ENCODE measurements at regions not wholly inside any gene's neighbourhood (a gene's known extent, or its start where the extent isn't known, plus 50 kb on each side); places are given as distances from the start of the nearest gene placed in this dataset.

DNA sequence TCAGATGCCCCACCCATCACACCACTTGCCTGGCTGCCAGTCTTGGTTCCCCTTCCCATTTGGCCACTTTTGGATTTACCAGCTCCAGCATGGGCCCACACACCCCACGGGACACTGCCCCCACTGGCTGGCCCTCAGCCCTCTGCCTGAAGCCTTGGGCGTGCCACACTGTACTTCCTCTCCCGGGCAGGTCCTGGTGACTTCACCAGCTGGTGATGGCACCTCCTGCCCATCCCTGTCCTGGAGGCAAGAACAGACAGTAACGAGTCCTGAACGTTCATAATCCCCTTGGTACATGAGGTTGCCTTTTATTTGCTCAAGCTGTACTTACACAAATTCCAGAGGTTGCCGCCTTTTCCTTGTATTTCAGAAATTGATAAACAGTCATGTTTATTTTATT lies 81.1 kb downstream of the TMEM17 start:
- Histone ChIP-seq H3K27ac (ENCODE audit: low read depth, low read length) (no peak overlapping the region), H3K36me3 (ENCODE audit: insufficient read depth, low read length) (no peaks in the 10 kb centered on the region), H3K27me3 (ENCODE audit: insufficient read depth, low read length, poor library complexity, severe bottlenecking) (no peaks in the 10 kb centered on the region), H3K4me3 (ENCODE audit: low read length) (no peak overlapping the region), H3K4me1 (ENCODE audit: insufficient read depth, low read length) (no peaks in the 10 kb centered on the region), H3K9me3 (ENCODE audit: low read length) (no peaks in the 10 kb centered on the region)
- no peaks in the 10 kb centered on the region for H3K4me1 Mint-ChIP-seq
- POLR2A ChIA-PET = no interaction called here
- no peak overlapping the region for H3K4me3 Mint-ChIP-seq
- CTCF ChIA-PET = no interaction called here
- H3K9me3 Mint-ChIP-seq = peaks cover 0 to 2% (median 0%) of the 10 kb centered on the region in 5 donors
- no peaks in the 10 kb centered on the region for H3K27me3 Mint-ChIP-seq
- no peaks in the 10 kb centered on the region for H3K36me3 Mint-ChIP-seq
- no peak for DNase-seq
- no peak overlapping the region for H3K27ac Mint-ChIP-seq

DNA sequence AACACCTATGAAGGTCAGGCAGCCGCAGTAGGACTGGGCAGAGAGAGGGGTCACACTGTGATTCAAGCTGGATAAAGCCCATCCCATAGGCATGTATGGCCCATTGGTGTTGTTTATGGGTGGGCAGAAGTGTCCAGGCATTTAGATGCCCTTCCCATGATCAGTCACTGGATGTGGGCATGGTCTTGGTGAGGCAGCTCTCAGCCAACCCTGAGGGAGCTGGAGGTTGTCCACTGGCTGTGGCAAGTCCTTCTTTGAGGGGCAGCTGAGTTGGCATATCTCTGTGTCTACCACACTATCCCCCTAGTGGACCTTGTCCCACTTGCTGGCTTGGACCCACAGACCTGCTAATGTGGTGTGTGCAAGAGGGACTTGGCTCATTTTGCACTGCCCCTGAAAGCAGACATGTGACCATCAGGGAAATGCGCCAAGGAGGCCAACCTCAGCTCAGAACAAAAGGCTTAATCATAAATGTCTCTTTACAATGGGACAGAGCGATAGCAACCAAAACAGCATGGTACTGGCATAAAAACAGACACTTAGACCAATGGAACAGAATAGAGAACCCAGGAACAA lies 82.0 kb downstream of the TMEM17 start:
- Histone ChIP-seq H3K27ac (ENCODE audit: low read depth, low read length) (no peak overlapping the region), H3K36me3 (ENCODE audit: insufficient read depth, low read length) (no peaks in the 10 kb centered on the region), H3K4me1 (ENCODE audit: insufficient read depth, low read length) (no peaks in the 10 kb centered on the region), H3K9me3 (ENCODE audit: low read length) (no peaks in the 10 kb centered on the region), H3K27me3 (ENCODE audit: insufficient read depth, low read length, poor library complexity, severe bottlenecking) (no peaks in the 10 kb centered on the region), H3K4me3 (ENCODE audit: low read length) (no peak overlapping the region)
- H3K27me3 Mint-ChIP-seq = peaks cover 2 to 5% of the 10 kb centered on the region in 2 donors
- no peaks in the 10 kb centered on the region for H3K4me1 Mint-ChIP-seq
- ChIA-PET POLR2A (no interaction called here), CTCF (no interaction called here)
- H3K27ac Mint-ChIP-seq = no peak overlapping the region
- H3K4me3 Mint-ChIP-seq = no peak overlapping the region
- H3K36me3 Mint-ChIP-seq = no peaks in the 10 kb centered on the region
- DNase-seq = no peak
- peaks cover under 1 to 7% (median 4%) of the 10 kb centered on the region in 5 donors for H3K9me3 Mint-ChIP-seq

DNA sequence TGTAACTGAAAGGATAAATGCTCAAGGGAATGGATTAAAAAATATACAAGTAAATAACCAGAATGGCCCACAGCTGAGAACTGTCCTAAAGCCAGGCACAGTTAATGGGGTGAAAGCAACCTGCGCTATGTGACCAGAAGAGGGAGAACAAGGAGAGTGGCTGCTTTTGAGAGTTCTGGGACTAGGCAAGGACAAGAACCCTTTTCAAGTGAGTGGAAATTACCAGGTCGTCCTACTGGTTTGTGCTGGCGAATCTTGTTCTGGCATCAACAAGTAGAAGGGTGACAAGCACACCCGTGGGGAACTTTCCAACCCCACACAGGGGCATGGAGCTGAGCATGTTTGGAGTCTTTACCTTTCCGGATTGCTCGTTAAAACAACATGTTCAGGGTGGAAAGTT lies 82.8 kb downstream of the TMEM17 start:
- Histone ChIP-seq H3K27me3 (ENCODE audit: insufficient read depth, low read length, poor library complexity, severe bottlenecking) (no peaks in the 10 kb centered on the region), H3K4me1 (ENCODE audit: insufficient read depth, low read length) (no peaks in the 10 kb centered on the region), H3K9me3 (ENCODE audit: low read length) (no peaks in the 10 kb centered on the region), H3K4me3 (ENCODE audit: low read length) (no peak overlapping the region), H3K36me3 (ENCODE audit: insufficient read depth, low read length) (no peaks in the 10 kb centered on the region), H3K27ac (ENCODE audit: low read depth, low read length) (no peak overlapping the region)
- Mint-ChIP-seq H3K4me3 (no peak overlapping the region), H3K27ac (no peak overlapping the region), H3K36me3 (no peaks in the 10 kb centered on the region), H3K27me3 (peaks cover 2 to 6% of the 10 kb centered on the region in 2 donors), H3K4me1 (no peaks in the 10 kb centered on the region), H3K9me3 (peaks cover 2 to 11% (median 5%) of the 10 kb centered on the region in 5 donors)
- DNase-seq = no peak
- POLR2A ChIA-PET = no interaction called here
- CTCF ChIA-PET = no interaction called here

DNA sequence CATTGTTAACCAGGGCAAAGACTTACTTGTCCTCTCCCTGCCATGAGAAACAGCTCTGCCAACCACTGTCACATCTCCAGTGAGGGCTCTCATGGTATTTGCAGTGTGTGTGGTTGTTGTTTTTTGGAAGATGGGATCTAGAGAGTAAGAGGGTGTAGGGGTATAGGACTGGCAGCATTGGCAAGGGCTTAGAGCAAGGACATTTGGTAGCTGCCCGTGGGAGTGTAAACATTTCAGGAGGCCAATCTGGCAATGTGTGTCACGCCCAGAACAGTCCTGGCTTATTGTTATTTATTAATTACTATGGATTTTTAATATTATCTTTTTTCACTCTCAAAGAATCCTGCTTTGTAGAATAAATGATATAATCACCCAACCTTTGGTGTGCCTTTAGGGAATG lies 90.5 kb downstream of the TMEM17 start:
- Histone ChIP-seq H3K27me3 (ENCODE audit: insufficient read depth, low read length, poor library complexity, severe bottlenecking) (no peaks in the 10 kb centered on the region), H3K36me3 (ENCODE audit: insufficient read depth, low read length) (no peaks in the 10 kb centered on the region), H3K27ac (ENCODE audit: low read depth, low read length) (no peak overlapping the region), H3K4me1 (ENCODE audit: insufficient read depth, low read length) (peaks cover 6% of the 10 kb centered on the region), H3K4me3 (ENCODE audit: low read length) (no peak overlapping the region), H3K9me3 (ENCODE audit: low read length) (no peaks in the 10 kb centered on the region)
- Mint-ChIP-seq H3K4me1 (peaks cover 18 to 26% (median 20%) of the 10 kb centered on the region in 3 donors), H3K4me3 (peak overlapping the region in 4 of 7 donors; percentile 33 to 72 (median 49)), H3K9me3 (peaks cover 2 to 15% (median 5%) of the 10 kb centered on the region in 5 donors), H3K27ac (peak overlapping the region in 3 of 8 donors; percentile 21 to 84 (median 83)), H3K36me3 (peaks cover 0 to 4% (median 0%) of the 10 kb centered on the region in 3 donors), H3K27me3 (peaks cover 10 to 12% of the 10 kb centered on the region in 2 donors)
- POLR2A ChIA-PET = no interaction called here
- DNase-seq = no peak
- CTCF ChIA-PET = no interaction called here

DNA sequence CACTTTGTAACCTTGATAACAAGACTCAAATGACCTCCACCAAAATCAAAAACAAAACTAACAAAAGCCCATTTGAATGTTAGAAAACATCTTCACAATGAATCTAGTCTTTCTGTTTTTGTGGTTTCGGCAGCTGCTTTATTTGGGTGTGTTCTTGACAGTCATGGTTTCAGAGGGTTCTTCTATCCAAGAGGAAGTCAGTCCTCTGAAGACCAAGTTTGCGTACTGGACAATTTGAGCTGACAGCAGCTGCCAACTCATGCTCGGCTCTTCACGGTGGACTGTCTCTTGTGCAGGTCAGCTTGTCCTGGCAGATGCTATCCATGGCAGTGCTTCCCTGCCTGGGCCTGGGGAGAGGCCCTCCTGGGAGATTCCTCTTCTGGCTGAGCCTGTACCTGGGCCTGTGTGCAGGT lies 91.0 kb downstream of the TMEM17 start:
- H3K36me3 ChIP-seq (ENCODE audit: insufficient read depth, low read length) = no peaks in the 10 kb centered on the region
- DNase-seq = no peak
- H3K9me3 ChIP-seq (ENCODE audit: low read length) = no peaks in the 10 kb centered on the region
- Mint-ChIP-seq H3K4me1 (peaks cover 18 to 26% (median 20%) of the 10 kb centered on the region in 3 donors), H3K4me3 (peak overlapping the region in 5 of 7 donors; percentile 9 to 72 (median 46)), H3K36me3 (peaks cover 0 to 4% (median 0%) of the 10 kb centered on the region in 3 donors), H3K27ac (peak overlapping the region in 6 of 8 donors; percentile 21 to 84 (median 66)), H3K9me3 (peaks cover 2 to 14% (median 5%) of the 10 kb centered on the region in 5 donors), H3K27me3 (peaks cover 10 to 12% of the 10 kb centered on the region in 2 donors)
- CTCF ChIA-PET = interaction anchor here (0.9 kb wide), 1 partner anchor 39 kb away, joined by 3 read pairs; no protein-coding TSS in a partner anchor
- no peak overlapping the region for H3K4me3 ChIP-seq (ENCODE audit: low read length)
- no peak overlapping the region for H3K27ac ChIP-seq (ENCODE audit: low read depth, low read length)
- H3K4me1 ChIP-seq (ENCODE audit: insufficient read depth, low read length) = peaks cover 6% of the 10 kb centered on the region
- no peaks in the 10 kb centered on the region for H3K27me3 ChIP-seq (ENCODE audit: insufficient read depth, low read length, poor library complexity, severe bottlenecking)
- POLR2A ChIA-PET = no interaction called here

DNA sequence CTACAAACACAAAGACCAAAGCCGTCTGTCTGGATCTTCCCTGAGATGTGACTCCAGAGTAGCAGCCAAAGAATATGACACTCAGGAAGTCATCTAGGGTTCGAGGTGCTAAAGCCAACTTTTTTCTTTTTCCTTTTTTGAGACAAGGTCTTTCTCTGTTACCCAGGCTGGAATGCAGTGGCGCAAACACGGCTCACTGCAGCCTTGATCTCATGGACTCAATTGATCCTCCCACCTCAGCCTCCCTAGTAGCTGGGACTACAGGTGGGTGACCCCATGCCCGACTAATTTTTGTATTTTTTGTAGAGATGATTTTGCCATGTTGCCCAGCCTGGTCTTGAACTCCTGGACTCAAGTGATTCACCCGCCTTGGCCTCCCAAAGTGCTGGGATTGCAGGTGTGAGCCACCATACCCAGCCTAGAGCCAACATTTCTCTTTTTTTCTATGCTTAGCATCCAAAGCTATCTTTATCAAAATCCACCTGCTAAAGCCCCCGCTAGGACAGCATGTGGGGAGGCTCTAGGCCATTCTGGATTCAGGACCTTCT lies 92.8 kb downstream of the TMEM17 start:
- H3K4me1 Mint-ChIP-seq = peaks cover 18 to 29% (median 20%) of the 10 kb centered on the region in 3 donors
- peaks cover 0 to 4% (median 0%) of the 10 kb centered on the region in 5 donors for H3K9me3 Mint-ChIP-seq
- H3K36me3 Mint-ChIP-seq = peaks cover 0 to 4% (median 0%) of the 10 kb centered on the region in 3 donors
- Histone ChIP-seq H3K36me3 (ENCODE audit: insufficient read depth, low read length) (no peaks in the 10 kb centered on the region), H3K4me3 (ENCODE audit: low read length) (no peak overlapping the region), H3K9me3 (ENCODE audit: low read length) (no peaks in the 10 kb centered on the region), H3K4me1 (ENCODE audit: insufficient read depth, low read length) (peaks cover 6% of the 10 kb centered on the region), H3K27me3 (ENCODE audit: insufficient read depth, low read length, poor library complexity, severe bottlenecking) (no peaks in the 10 kb centered on the region), H3K27ac (ENCODE audit: low read depth, low read length) (no peak overlapping the region)
- ChIA-PET CTCF (interaction anchor here (0.9 to 1.9 kb wide), 6 partner anchors 108 to 499 kb away, joined by 3 to 7 read pairs (median 4); no protein-coding TSS in a partner anchor), POLR2A (no interaction called here)
- peaks cover 4 to 12% of the 10 kb centered on the region in 2 donors for H3K27me3 Mint-ChIP-seq
- DNase-seq = no peak
- H3K4me3 Mint-ChIP-seq = no peak overlapping the region
- H3K27ac Mint-ChIP-seq = peak overlapping the region in 1 of 8 donors; percentile 17

DNA sequence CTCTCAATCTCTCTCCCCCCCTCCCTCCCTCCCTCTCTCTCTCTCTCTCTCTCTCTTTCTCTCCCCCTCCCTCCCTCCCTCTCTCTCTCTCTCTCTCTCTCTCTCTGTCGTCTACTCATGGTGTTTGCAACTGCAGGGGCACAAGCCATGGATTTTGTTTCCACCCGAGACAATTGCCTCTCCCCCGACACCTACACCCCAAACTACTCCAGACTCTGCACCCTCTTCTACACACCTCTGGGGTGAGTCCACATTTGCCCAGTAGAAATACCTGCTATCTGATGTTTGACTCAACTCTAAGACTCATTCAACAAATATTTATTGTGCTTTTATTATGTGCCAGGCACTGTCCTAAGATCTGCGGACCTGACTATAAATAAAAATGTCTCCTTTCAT lies 93.7 kb downstream of the TMEM17 start:
- ChIA-PET POLR2A (no interaction called here), CTCF (interaction anchor here (0.9 to 1.9 kb wide), 5 partner anchors 9 to 499 kb away, joined by 3 to 7 read pairs (median 3); no protein-coding TSS in a partner anchor)
- H3K36me3 ChIP-seq (ENCODE audit: insufficient read depth, low read length) = no peaks in the 10 kb centered on the region
- peak in 1 of 5 donors; percentile 4 for DNase-seq
- H3K27me3 Mint-ChIP-seq = peaks cover 0 to 12% of the 10 kb centered on the region in 2 donors
- peaks cover 6% of the 10 kb centered on the region for H3K4me1 ChIP-seq (ENCODE audit: insufficient read depth, low read length)
- H3K27ac Mint-ChIP-seq = peak overlapping the region in 6 of 8 donors; percentile 7 to 74 (median 51)
- no peaks in the 10 kb centered on the region for H3K9me3 ChIP-seq (ENCODE audit: low read length)
- peak overlapping the region in 3 of 7 donors; percentile 49 to 64 (median 62) for H3K4me3 Mint-ChIP-seq
- peaks cover 0 to 1% (median 0%) of the 10 kb centered on the region in 5 donors for H3K9me3 Mint-ChIP-seq
- no peak overlapping the region for H3K27ac ChIP-seq (ENCODE audit: low read depth, low read length)
- peaks cover 0 to 4% (median 0%) of the 10 kb centered on the region in 3 donors for H3K36me3 Mint-ChIP-seq
- H3K27me3 ChIP-seq (ENCODE audit: insufficient read depth, low read length, poor library complexity, severe bottlenecking) = no peaks in the 10 kb centered on the region
- no peak overlapping the region for H3K4me3 ChIP-seq (ENCODE audit: low read length)
- peaks cover 18 to 29% (median 20%) of the 10 kb centered on the region in 3 donors for H3K4me1 Mint-ChIP-seq

DNA sequence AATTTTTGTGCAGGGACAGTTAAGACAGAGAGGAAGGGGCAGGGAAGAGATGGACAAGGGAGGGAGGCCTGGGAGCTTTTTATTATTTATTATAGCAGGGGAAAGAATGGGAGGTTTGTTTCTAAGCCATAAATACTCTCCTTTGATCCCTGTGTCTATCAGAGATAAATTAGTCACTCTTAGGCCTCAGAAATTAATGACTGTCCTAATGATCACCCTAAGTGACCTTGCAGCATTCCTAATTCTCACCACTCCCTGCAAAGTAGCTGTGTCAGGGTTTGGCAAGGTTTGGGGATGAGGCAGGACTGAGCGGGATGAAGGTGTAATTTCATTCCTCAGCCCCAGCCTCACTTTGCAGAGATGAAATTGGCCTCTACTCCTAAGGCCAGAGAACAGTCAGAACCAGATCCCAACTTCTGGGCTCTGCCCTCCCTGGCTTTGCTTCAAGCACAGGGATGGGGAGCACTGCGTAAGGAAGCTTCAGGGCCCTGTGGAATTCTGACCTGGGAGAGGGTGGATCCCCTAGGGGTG lies 95.0 kb downstream of the TMEM17 start:
- DNase-seq = no peak
- CTCF ChIA-PET = interaction anchor here (1.1 to 2.1 kb wide), 9 partner anchors 8 to 494 kb away, joined by 3 to 10 read pairs (median 4); no protein-coding TSS in a partner anchor
- Mint-ChIP-seq H3K4me1 (peaks cover 18 to 29% (median 20%) of the 10 kb centered on the region in 3 donors), H3K4me3 (no peak overlapping the region), H3K9me3 (peaks cover 0 to 1% (median 0%) of the 10 kb centered on the region in 5 donors), H3K27me3 (peaks cover 0 to 12% of the 10 kb centered on the region in 2 donors), H3K36me3 (no peaks in the 10 kb centered on the region), H3K27ac (peak overlapping the region in 1 of 8 donors; percentile 29)
- Histone ChIP-seq H3K4me3 (ENCODE audit: low read length) (no peak overlapping the region), H3K27ac (ENCODE audit: low read depth, low read length) (no peak overlapping the region), H3K4me1 (ENCODE audit: insufficient read depth, low read length) (peaks cover 6% of the 10 kb centered on the region), H3K9me3 (ENCODE audit: low read length) (no peaks in the 10 kb centered on the region), H3K27me3 (ENCODE audit: insufficient read depth, low read length, poor library complexity, severe bottlenecking) (no peaks in the 10 kb centered on the region), H3K36me3 (ENCODE audit: insufficient read depth, low read length) (no peaks in the 10 kb centered on the region)
- POLR2A ChIA-PET = no interaction called here
